HG03103 (cell line): ENCODE measurements at regions not wholly inside any gene's neighbourhood (a gene's known extent, or its start where the extent isn't known, plus 50 kb on each side); places are given as distances from the start of the nearest gene placed in this dataset.

Experiments
- ATAC-seq: cut with Tn5 transposase; IDR thresholded peaks from one replicate; pipeline ENCODE4 v1.9.1; 2021; ENCODE audit warnings: low read depth; ENCODE audit not compliant: unreplicated experiment

GRCh38 chr4:181559637-181560036 is 683.6 kb upstream of the TENM3 start:
- no peak for ATAC-seq

GRCh38 chr4:181562399-181562798 is 680.8 kb upstream of the TENM3 start:
- ATAC-seq, result no peak

- ATAC-seq, result no peak
Measured at GRCh38 chr4:181564625-181565024, 678.6 kb upstream of the TENM3 start.

GRCh38 chr4:181566490-181566889 is 676.7 kb upstream of the TENM3 start:
- ATAC-seq, result no peak

- peak; percentile 93 for ATAC-seq
Measured at GRCh38 chr4:181569553-181569952, 673.6 kb upstream of the TENM3 start.

- ATAC-seq, result no peak
Measured at GRCh38 chr4:181578911-181579310, 664.3 kb upstream of the TENM3 start.

GRCh38 chr4:181579486-181579885 is 663.7 kb upstream of the TENM3 start:
- no peak for ATAC-seq

- no peak for ATAC-seq
Measured at GRCh38 chr4:181581983-181582382, 661.2 kb upstream of the TENM3 start.

- ATAC-seq, result no peak
Measured at GRCh38 chr4:181582595-181582994, 660.6 kb upstream of the TENM3 start.

GRCh38 chr4:181588733-181589302 is 654.4 kb upstream of the TENM3 start:
- no peak for ATAC-seq

GRCh38 chr4:181592221-181592745 is 650.9 kb upstream of the TENM3 start:
- ATAC-seq, result no peak

GRCh38 chr4:181593703-181594102 is 649.5 kb upstream of the TENM3 start:
- ATAC-seq, result no peak

- no peak for ATAC-seq
Measured at GRCh38 chr4:181594188-181594587, 649.0 kb upstream of the TENM3 start.

GRCh38 chr4:181595716-181596115 is 647.5 kb upstream of the TENM3 start:
- no peak for ATAC-seq

GRCh38 chr4:181597766-181598165 is 645.4 kb upstream of the TENM3 start:
- ATAC-seq, result no peak

- ATAC-seq, result no peak
Measured at GRCh38 chr4:181599134-181599533, 644.1 kb upstream of the TENM3 start.

GRCh38 chr4:181601103-181601502 is 642.1 kb upstream of the TENM3 start:
- no peak for ATAC-seq

GRCh38 chr4:181604546-181604945 is 638.7 kb upstream of the TENM3 start:
- ATAC-seq, result no peak

GRCh38 chr4:181606300-181606699 is 636.9 kb upstream of the TENM3 start:
- no peak for ATAC-seq

GRCh38 chr4:181608181-181608580 is 635.0 kb upstream of the TENM3 start:
- ATAC-seq, result no peak

GRCh38 chr4:181611033-181611711 is 632.0 kb upstream of the TENM3 start:
- no peak for ATAC-seq

- ATAC-seq, result no peak
Measured at GRCh38 chr4:181611946-181612600, 631.1 kb upstream of the TENM3 start.
